ENCODE measurements at regions not wholly inside any gene's neighbourhood (a gene's known extent, or its start where the extent isn't known, plus 50 kb on each side); places are given as distances from the start of the nearest gene placed in this dataset.
"Not testable (repeated sequence)": the region's sequence is repeated elsewhere in the genome, so short reads cannot be mapped to it uniquely, and the experiment has no call there.

GRCh38 chr3:128546646-128547045 is 53.6 kb upstream of the GATA2 start:
- no peak overlapping the region for H3K4me3 ChIP-seq (replicated peaks; ENCODE audit: low read depth, low read length)
- no peak for TF ChIP-seq CTCF (IDR thresholded peaks at IDR 0.05; ENCODE audit: low read depth, low read length, missing control alignments)
- DNase-seq (ENCODE audit: extremely low read depth, low read depth): no peak

GRCh38 chr3:128545120-128545752 is 52.2 kb upstream of the GATA2 start:
- no peak for TF ChIP-seq CTCF (IDR thresholded peaks at IDR 0.05; ENCODE audit: low read depth, low read length, missing control alignments)
- no peak for DNase-seq (ENCODE audit: extremely low read depth, low read depth)
- no peak overlapping the region for H3K4me3 ChIP-seq (replicated peaks; ENCODE audit: low read depth, low read length)

GRCh38 chr3:128544190-128544589 is 51.2 kb upstream of the GATA2 start:
- TF ChIP-seq CTCF (IDR thresholded peaks at IDR 0.05; ENCODE audit: low read depth, low read length, missing control alignments): no peak
- no peak for DNase-seq (ENCODE audit: extremely low read depth, low read depth)
- no peak overlapping the region for H3K4me3 ChIP-seq (replicated peaks; ENCODE audit: low read depth, low read length)

- H3K4me3 ChIP-seq (replicated peaks; ENCODE audit: low read depth, low read length); DNase-seq (ENCODE audit: extremely low read depth, low read depth): not testable (repeated sequence)
Measured at GRCh38 chr3:128543570-128544174, 50.7 kb upstream of the GATA2 start.

Data from HFF-Myc (cell line).